A673 (cell line): ENCODE measurements at regions not wholly inside any gene's neighbourhood (a gene's known extent, or its start where the extent isn't known, plus 50 kb on each side); places are given as distances from the start of the nearest gene placed in this dataset.
A peak's percentile ranks its signal among the peaks of the same experiment; 100 is the strongest.

ENCODE experiments used
- BruUV-seq: library from RNA; stranded (reverse); fragments of 400-500 nt; replicated peaks from 2 replicates; lab custom pipeline; 2021; lab: Mats Ljungman, UMichigan
- CTCF ChIA-PET: fragments of 300-600 bp; sonication (Branson Sonifier 250); formaldehyde crosslinking; loops from one replicate; lab custom pipeline; 2022; ENCODE audit warnings: antibody characterized with exemption; lab: Charles Lee
- POLR2A ChIA-PET: fragments of 300-600 bp; sonication (Branson Sonifier 250); formaldehyde crosslinking; loops from one replicate; lab custom pipeline; 2022; ENCODE audit warnings: antibody characterized with exemption; ENCODE audit not compliant: low non-redundant PET; lab: Charles Lee
- DNase-seq: peaks from one replicate; pipeline ENCODE4 v3.0.0-alpha.2; 2015; ENCODE audit warnings: low spot score
- H3K27ac ChIP-seq: fragments of 200-600 bp; sonication (generic); 2 replicates; pipeline ENCODE4 v1.5.1; 2016; ENCODE audit warnings: mixed run types, low read depth, mild to moderate bottlenecking, mixed read lengths, antibody characterized with exemption, low read length; ENCODE audit not compliant: poor library complexity, severe bottlenecking
- H3K27me3 ChIP-seq: fragments of 200-600 bp; sonication (generic); replicated peaks from 2 replicates; pipeline ENCODE4 v1.6.1; 2017; ENCODE audit warnings: mixed run types, low read depth, mild to moderate bottlenecking, mixed read lengths, antibody characterized with exemption, low read length; ENCODE audit not compliant: insufficient read depth, poor library complexity
- H3K36me3 ChIP-seq: fragments of 200-600 bp; sonication (generic); 2 replicates; pipeline ENCODE4 v1.6.1; 2016; ENCODE audit warnings: mixed run types, mild to moderate bottlenecking, mixed read lengths, antibody characterized with exemption, low read length; ENCODE audit not compliant: insufficient read depth, poor library complexity, severe bottlenecking
- H3K4me1 ChIP-seq: fragments of 200-600 bp; sonication (generic); 2 replicates; pipeline ENCODE4 v1.6.1; 2017; ENCODE audit warnings: mixed run types, mild to moderate bottlenecking, mixed read lengths, antibody characterized with exemption, low read length; ENCODE audit not compliant: insufficient read depth, poor library complexity, severe bottlenecking
- H3K4me3 ChIP-seq: fragments of 200-600 bp; sonication (generic); 2 replicates; pipeline ENCODE4 v1.5.1; 2016; ENCODE audit warnings: low read depth, mixed run types, mild to moderate bottlenecking, mixed read lengths, low read length; ENCODE audit not compliant: poor library complexity, severe bottlenecking
- H3K9me3 ChIP-seq: fragments of 200-600 bp; sonication (generic); 2 replicates; pipeline ENCODE4 v1.6.1; 2016; ENCODE audit warnings: mixed run types, low read depth, mild to moderate bottlenecking, mixed read lengths, antibody characterized with exemption, low read length; ENCODE audit not compliant: poor library complexity, severe bottlenecking
- EZH2 ChIP-seq: fragments of 200-600 bp; sonication (generic); IDR thresholded peaks from 2 replicates; pipeline ENCODE4 v1.6.1; 2017; ENCODE audit warnings: borderline replicate concordance, low read depth, mild to moderate bottlenecking, mixed read lengths, antibody characterized with exemption, low read length; ENCODE audit not compliant: poor library complexity, severe bottlenecking
- intact Hi-C: fragments of 100-400 bp; cut with micrococcal nuclease; formaldehyde crosslinking; loops from one replicate; pipeline ENCODE4 v1.10.0; 2022; ENCODE audit not compliant: unreplicated experiment
- TF ChIP-seq, protein P1 (sequence below): fragments of 300-800, 200-600 bp; sonication (generic); conservative IDR thresholded peaks from 2 replicates; pipeline ENCODE4 v1.5.1; 2017; ENCODE audit warnings: low read depth, mild to moderate bottlenecking, antibody characterized with exemption, low read length, moderate library complexity, mixed read lengths

DNA sequence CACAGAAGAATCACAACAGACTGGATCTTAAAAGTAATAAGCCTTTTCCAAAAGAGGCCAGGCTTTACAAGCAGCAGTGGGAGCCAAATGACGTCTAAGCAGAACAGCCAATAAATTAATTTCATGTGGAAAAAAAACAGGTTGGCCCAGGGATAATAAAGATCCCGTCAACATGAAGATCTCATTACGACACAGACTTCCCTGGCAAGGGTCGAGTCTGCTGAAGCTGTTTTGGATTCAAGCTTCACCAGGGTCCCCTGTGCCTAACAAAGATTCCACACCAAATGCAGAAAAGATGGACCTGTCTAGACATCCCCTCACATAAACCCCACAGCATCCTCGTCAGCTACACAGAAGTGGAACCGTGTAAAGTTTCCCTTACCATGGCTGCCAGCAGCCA lies 215.1 kb upstream of the ZNF507 start:
- Histone ChIP-seq H3K36me3 (no peaks in the 10 kb centered on the region), H3K27ac (no peak overlapping the region), H3K27me3 (no peaks in the 10 kb centered on the region), H3K4me3 (no peak overlapping the region), H3K4me1 (no peaks in the 10 kb centered on the region), H3K9me3 (no peaks in the 10 kb centered on the region)
- TF ChIP-seq, protein P1, sequence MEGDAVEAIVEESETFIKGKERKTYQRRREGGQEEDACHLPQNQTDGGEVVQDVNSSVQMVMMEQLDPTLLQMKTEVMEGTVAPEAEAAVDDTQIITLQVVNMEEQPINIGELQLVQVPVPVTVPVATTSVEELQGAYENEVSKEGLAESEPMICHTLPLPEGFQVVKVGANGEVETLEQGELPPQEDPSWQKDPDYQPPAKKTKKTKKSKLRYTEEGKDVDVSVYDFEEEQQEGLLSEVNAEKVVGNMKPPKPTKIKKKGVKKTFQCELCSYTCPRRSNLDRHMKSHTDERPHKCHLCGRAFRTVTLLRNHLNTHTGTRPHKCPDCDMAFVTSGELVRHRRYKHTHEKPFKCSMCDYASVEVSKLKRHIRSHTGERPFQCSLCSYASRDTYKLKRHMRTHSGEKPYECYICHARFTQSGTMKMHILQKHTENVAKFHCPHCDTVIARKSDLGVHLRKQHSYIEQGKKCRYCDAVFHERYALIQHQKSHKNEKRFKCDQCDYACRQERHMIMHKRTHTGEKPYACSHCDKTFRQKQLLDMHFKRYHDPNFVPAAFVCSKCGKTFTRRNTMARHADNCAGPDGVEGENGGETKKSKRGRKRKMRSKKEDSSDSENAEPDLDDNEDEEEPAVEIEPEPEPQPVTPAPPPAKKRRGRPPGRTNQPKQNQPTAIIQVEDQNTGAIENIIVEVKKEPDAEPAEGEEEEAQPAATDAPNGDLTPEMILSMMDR: no peak
- no peak for TF ChIP-seq EZH2
- CTCF ChIA-PET: no interaction called here
- DNase-seq: no peak
- intact Hi-C loops: no loop called here
- no TSS peak for BruUV-seq
- POLR2A ChIA-PET: no interaction called here

DNA sequence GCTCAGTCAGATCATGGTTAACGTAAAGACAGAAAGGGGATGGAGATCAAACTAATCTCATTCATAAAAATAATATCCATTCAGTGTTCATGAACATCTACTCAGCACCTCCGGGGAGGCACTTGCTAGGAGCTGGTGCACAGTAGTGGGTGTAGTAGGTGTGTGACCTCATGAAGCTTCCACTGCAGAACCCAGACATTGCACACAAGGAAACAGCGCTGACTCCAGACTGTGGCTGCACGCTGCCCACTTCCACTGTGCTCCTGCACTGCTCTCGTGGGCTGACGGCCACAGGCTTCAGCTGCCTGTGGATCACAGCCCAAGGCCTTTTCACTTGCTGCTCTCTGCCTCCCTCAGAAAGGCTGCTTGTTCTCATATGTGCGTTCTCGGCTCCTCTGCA lies 214.4 kb upstream of the ZNF507 start:
- Histone ChIP-seq H3K9me3 (no peaks in the 10 kb centered on the region), H3K27me3 (no peaks in the 10 kb centered on the region), H3K36me3 (no peaks in the 10 kb centered on the region), H3K4me3 (no peak overlapping the region), H3K27ac (no peak overlapping the region), H3K4me1 (no peaks in the 10 kb centered on the region)
- BruUV-seq: no TSS peak
- ChIA-PET POLR2A (no interaction called here), CTCF (no interaction called here)
- TF ChIP-seq, protein P1: no peak
- TF ChIP-seq EZH2: no peak
- intact Hi-C loops: no loop called here
- DNase-seq: no peak

DNA sequence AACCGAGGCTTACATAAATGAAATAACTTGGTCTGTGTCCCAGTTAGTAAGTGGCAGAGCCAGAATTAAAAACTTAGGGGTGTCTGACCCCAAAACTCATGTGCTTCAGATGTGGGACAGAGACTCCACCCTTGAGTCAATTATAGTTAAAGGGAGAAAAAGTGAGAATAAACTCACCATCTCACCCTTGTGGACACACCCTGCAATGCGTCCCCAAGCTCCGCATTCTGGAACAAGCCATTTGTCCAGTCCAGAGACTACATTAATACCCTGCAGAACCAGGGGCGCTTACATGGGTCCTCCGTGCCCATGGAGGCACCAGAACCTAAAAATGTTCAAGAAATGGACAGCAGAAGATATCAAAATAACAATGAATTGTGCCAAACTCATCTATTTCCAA lies 207.0 kb upstream of the ZNF507 start:
- BruUV-seq: no TSS peak
- Histone ChIP-seq H3K27me3 (no peaks in the 10 kb centered on the region), H3K27ac (no peak overlapping the region), H3K4me3 (no peak overlapping the region), H3K9me3 (no peaks in the 10 kb centered on the region), H3K36me3 (no peaks in the 10 kb centered on the region), H3K4me1 (no peaks in the 10 kb centered on the region)
- ChIA-PET POLR2A (no interaction called here), CTCF (no interaction called here)
- intact Hi-C loops: no loop called here
- peak; percentile 8 for DNase-seq
- TF ChIP-seq, protein P1: peak; percentile 45
- no peak for TF ChIP-seq EZH2
